Panc1 (cell line): ENCODE measurements at regions not wholly inside any gene's neighbourhood (a gene's known extent, or its start where the extent isn't known, plus 50 kb on each side); places are given as distances from the start of the nearest gene placed in this dataset.

ENCODE experiments used
- ATAC-seq: fragments of 200-7000 bp; cut with Tn5 transposase; 2 replicates; pipeline ENCODE4 v1.9.1; 2020; ENCODE audit warnings: mild to moderate bottlenecking, moderate library complexity
- BruUV-seq: library from RNA; stranded (reverse); fragments of 400-500 nt; replicated peaks from 2 replicates; lab custom pipeline; 2021; lab: Mats Ljungman, UMichigan
- CTCF ChIA-PET: fragments of 300-600 bp; sonication (Branson Sonifier 250); formaldehyde crosslinking; loops from one replicate; lab custom pipeline; 2022; ENCODE audit warnings: antibody characterized with exemption; lab: Charles Lee
- POLR2A ChIA-PET: fragments of 300-600 bp; sonication (Branson Sonifier 250); formaldehyde crosslinking; loops from one replicate; lab custom pipeline; 2022; ENCODE audit warnings: antibody characterized with exemption; lab: Charles Lee
- DNase-seq: peaks from one replicate; pipeline ENCODE4 v3.0.0-alpha.2; 2010; ENCODE audit warnings: low read depth, low spot score
- H3K27ac ChIP-seq: 2 replicates; pipeline ENCODE4 v1.5.1; 2011; ENCODE audit warnings: mild to moderate bottlenecking, low read length, inconsistent platforms
- H3K27me3 ChIP-seq: fragments of 200-500 bp; sonication (Bioruptor generic); 2 replicates; pipeline ENCODE4 v1.6.0; 2014; ENCODE audit warnings: low read length, inconsistent platforms; ENCODE audit not compliant: control insufficient read depth, insufficient read depth
- H3K36me3 ChIP-seq: fragments of 200-500 bp; sonication (Bioruptor generic); 2 replicates; pipeline ENCODE4 v1.5.1; 2014; ENCODE audit warnings: inconsistent platforms, mild to moderate bottlenecking, low read length, moderate library complexity; ENCODE audit not compliant: control insufficient read depth, insufficient read depth
- H3K4me1 ChIP-seq: 2 replicates; pipeline ENCODE4 v1.5.1; 2011; ENCODE audit warnings: inconsistent platforms, mild to moderate bottlenecking, low read length, moderate library complexity; ENCODE audit not compliant: control insufficient read depth, insufficient read depth
- H3K4me3 ChIP-seq, 2 experiments: 2 replicates each; pipeline ENCODE4 v1.5.1; 2011 to 2012; ENCODE audit warnings: low read depth in 2 of 2, low read length in 2 of 2, mild to moderate bottlenecking in 2 of 2, inconsistent platforms in 1 of 2, moderate library complexity in 1 of 2
- H3K9me3 ChIP-seq: fragments of 200-500 bp; sonication (Bioruptor generic); 2 replicates; pipeline ENCODE4 v1.5.1; 2014; ENCODE audit warnings: low read depth, mild to moderate bottlenecking, inconsistent platforms, low read length, moderate library complexity; ENCODE audit not compliant: control insufficient read depth, insufficient read depth
- POLR2AphosphoS5 ChIP-seq: IDR thresholded peaks from 2 replicates; pipeline ENCODE4 v1.6.1; 2012; ENCODE audit warnings: mild to moderate bottlenecking, low read depth, low read length, moderate library complexity
- SIN3A ChIP-seq: IDR thresholded peaks from 2 replicates; pipeline ENCODE4 v1.6.1; 2012; ENCODE audit warnings: low read depth, mild to moderate bottlenecking, low read length, moderate library complexity, borderline replicate concordance; ENCODE audit not compliant: insufficient read depth
- TCF7L2 ChIP-seq: IDR thresholded peaks from 2 replicates; pipeline ENCODE4 v1.6.1; 2011; ENCODE audit warnings: mild to moderate bottlenecking, low read depth, low read length, inconsistent platforms
- in situ Hi-C: cut with HindIII; loops from 2 replicates; pipeline ENCODE4 v1.10.0; 2016; ENCODE audit warnings: low sequenced_read_pairs, low pct_unique_long_range_greater_than_20kb
- intact Hi-C: fragments of 100-400 bp; cut with micrococcal nuclease; formaldehyde crosslinking; loops from one replicate; pipeline ENCODE4 v1.10.0; 2022; ENCODE audit not compliant: unreplicated experiment
- TF ChIP-seq, protein P1 (sequence below), 2 experiments: IDR thresholded peaks; 2 replicates each; pipeline ENCODE4 v1.6.1; 2011 to 2012; ENCODE audit warnings: low read depth in 2 of 2, control low read depth in 1 of 2, low read length in 1 of 2, mild to moderate bottlenecking in 1 of 2, moderate library complexity in 1 of 2; ENCODE audit not compliant: insufficient read depth in 1 of 2
- TF ChIP-seq, protein P2 (sequence below): fragments of 450-650 bp; IDR thresholded peaks from 2 replicates; pipeline ENCODE4 v1.5.1; 2017; ENCODE audit warnings: mild to moderate bottlenecking

DNA sequence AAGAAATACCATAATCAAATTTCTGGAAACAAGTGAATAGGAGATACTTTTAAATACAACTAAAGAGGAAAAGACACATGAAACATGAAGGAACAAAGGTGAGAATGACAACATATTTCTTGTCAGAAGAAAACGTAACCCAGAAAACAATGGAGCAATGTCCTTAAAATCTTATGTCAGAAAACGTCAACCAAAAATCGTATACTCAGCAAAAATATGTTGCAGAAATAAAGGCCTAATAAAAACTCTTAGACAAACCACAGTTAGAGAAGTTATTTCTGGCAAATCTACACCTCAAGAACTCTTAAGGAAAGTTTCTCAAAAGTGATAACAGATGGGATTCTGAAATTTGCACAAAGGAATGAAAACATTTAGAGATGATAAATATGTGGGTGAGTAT is 66.3 kb upstream of the FBXL7 start:
- intact Hi-C loops (no loop called here), in situ Hi-C loops (no loop called here)
- Histone ChIP-seq H3K4me3 (no peak overlapping the region), H3K36me3 (no peaks in the 10 kb centered on the region), H3K27ac (no peak overlapping the region), H3K4me1 (no peaks in the 10 kb centered on the region), H3K9me3 (peaks cover 4% of the 10 kb centered on the region; the same call in 1 of the 2 replicates), H3K27me3 (no peaks in the 10 kb centered on the region)
- ATAC-seq: no peak
- no TSS peak for BruUV-seq
- no peak for DNase-seq
- no peak for TF ChIP-seq SIN3A
- no peak for TF ChIP-seq TCF7L2
- TF ChIP-seq, protein P1, sequence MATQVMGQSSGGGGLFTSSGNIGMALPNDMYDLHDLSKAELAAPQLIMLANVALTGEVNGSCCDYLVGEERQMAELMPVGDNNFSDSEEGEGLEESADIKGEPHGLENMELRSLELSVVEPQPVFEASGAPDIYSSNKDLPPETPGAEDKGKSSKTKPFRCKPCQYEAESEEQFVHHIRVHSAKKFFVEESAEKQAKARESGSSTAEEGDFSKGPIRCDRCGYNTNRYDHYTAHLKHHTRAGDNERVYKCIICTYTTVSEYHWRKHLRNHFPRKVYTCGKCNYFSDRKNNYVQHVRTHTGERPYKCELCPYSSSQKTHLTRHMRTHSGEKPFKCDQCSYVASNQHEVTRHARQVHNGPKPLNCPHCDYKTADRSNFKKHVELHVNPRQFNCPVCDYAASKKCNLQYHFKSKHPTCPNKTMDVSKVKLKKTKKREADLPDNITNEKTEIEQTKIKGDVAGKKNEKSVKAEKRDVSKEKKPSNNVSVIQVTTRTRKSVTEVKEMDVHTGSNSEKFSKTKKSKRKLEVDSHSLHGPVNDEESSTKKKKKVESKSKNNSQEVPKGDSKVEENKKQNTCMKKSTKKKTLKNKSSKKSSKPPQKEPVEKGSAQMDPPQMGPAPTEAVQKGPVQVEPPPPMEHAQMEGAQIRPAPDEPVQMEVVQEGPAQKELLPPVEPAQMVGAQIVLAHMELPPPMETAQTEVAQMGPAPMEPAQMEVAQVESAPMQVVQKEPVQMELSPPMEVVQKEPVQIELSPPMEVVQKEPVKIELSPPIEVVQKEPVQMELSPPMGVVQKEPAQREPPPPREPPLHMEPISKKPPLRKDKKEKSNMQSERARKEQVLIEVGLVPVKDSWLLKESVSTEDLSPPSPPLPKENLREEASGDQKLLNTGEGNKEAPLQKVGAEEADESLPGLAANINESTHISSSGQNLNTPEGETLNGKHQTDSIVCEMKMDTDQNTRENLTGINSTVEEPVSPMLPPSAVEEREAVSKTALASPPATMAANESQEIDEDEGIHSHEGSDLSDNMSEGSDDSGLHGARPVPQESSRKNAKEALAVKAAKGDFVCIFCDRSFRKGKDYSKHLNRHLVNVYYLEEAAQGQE (IDR thresholded peaks at IDR 0.05; ENCODE audit: insufficient read depth in 1 of 2, low read depth in 2 of 2, low read length in 1 of 2): no peak
- TF ChIP-seq, protein P2, sequence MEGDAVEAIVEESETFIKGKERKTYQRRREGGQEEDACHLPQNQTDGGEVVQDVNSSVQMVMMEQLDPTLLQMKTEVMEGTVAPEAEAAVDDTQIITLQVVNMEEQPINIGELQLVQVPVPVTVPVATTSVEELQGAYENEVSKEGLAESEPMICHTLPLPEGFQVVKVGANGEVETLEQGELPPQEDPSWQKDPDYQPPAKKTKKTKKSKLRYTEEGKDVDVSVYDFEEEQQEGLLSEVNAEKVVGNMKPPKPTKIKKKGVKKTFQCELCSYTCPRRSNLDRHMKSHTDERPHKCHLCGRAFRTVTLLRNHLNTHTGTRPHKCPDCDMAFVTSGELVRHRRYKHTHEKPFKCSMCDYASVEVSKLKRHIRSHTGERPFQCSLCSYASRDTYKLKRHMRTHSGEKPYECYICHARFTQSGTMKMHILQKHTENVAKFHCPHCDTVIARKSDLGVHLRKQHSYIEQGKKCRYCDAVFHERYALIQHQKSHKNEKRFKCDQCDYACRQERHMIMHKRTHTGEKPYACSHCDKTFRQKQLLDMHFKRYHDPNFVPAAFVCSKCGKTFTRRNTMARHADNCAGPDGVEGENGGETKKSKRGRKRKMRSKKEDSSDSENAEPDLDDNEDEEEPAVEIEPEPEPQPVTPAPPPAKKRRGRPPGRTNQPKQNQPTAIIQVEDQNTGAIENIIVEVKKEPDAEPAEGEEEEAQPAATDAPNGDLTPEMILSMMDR: no peak
- TF ChIP-seq POLR2AphosphoS5: no peak
- ChIA-PET CTCF (no interaction called here), POLR2A (no interaction called here)

DNA sequence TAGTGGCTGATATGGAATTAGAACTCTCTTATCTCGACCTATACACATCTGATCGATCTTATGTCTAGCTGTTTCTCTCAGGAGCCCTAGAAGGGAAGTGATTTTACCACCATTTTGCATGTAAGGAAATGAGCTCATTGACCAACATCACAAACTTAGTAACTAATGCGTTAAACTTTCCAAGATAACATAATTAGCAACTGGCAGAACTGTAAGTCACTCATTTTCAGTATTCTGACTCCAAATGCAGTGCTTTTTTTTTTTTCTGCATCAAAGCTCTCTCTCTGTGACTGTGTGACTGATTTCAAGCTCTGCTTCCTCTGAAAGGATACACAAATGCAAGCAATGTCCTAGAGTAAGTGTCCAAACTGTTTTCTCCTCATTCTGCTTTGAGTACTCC is 68.1 kb upstream of the FBXL7 start:
- ChIA-PET POLR2A (no interaction called here), CTCF (no interaction called here)
- ATAC-seq: no peak
- no peaks in the 10 kb centered on the region for H3K4me1 ChIP-seq
- in situ Hi-C loops: no loop called here
- intact Hi-C loops: no loop called here
- BruUV-seq: no TSS peak
- TF ChIP-seq SIN3A (no peak), POLR2AphosphoS5 (no peak), TCF7L2 (no peak)
- TF ChIP-seq, protein P1 (IDR thresholded peaks at IDR 0.05; ENCODE audit: insufficient read depth in 1 of 2, low read depth in 2 of 2, low read length in 1 of 2): no peak
- no peak for DNase-seq
- H3K4me3 ChIP-seq: no peak overlapping the region
- H3K27ac ChIP-seq: no peak overlapping the region
- H3K9me3 ChIP-seq: peaks cover 4% of the 10 kb centered on the region; the same call in 1 of the 2 replicates
- H3K36me3 ChIP-seq: no peaks in the 10 kb centered on the region
- no peaks in the 10 kb centered on the region for H3K27me3 ChIP-seq
